NCI-H2107 treated with DMSO at 0.1 percent for 48 hours (cell line): ENCODE measurements at regions not wholly inside any gene's neighbourhood (a gene's known extent, or its start where the extent isn't known, plus 50 kb on each side); places are given as distances from the start of the nearest gene placed in this dataset.

Experiments used
- DNase-seq: peaks from one replicate; lab custom pipeline; 2025; ENCODE audit not compliant: unreplicated experiment; lab: John Stamatoyannopoulos, UW

DNA sequence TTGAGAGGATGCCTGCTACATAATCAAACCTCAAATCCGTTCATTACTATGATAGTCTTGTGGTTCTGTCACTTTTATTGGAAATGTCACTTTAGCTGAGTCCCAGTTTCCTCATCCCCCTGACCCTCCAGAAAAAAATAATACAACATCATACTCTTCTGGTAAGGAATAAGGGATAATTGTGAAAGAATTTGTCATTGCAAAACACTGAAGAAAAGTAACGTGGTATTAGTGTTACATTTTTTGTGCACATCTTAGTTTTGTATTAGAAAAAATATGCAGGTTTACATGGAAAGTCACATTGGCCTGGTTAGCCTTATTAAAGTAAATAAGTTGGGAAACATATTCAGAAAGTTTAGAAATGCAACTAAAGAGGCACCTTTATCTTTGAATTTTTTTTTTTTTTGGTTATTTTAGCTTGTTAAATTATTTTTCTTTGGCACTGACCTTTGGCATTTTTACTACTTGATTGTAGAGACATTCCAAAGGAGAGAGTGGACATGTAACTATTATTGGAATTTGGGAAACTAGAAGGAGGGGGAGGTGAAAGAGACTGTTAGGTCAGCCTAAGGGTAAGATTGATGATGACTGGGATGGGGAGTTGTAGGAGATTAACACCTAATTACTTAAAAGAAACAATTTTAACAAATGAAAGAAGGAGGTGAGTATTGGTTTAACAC lies 462.2 kb upstream of the RARB start:
- no peak for DNase-seq

- no peak for DNase-seq
These were observed 460.0 kb upstream of the RARB start for GRCh38 chr3:24968036-24968435.

- no peak for DNase-seq
These were observed 455.6 kb upstream of the RARB start for GRCh38 chr3:24972491-24972890.

DNA sequence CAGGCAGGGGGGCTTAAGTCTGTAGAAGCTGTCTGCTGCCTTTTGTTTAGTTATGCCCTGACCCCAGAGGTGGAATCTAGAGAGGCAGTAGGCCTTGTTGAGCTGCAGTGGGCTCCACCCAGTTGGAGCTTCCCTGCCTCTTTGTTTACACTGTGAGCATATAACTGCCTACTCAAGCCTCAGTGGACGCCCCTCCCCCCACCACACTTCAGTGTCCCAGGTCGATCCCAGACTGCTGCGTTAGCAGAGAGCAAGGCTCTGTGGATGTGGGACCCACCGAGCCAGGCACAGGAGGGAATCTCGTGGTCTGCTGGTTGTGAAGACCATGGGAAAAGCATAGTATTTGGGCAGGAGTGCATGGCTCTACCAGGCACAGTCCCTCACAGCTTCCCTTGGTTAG lies 446.8 kb upstream of the RARB start:
- DNase-seq = no peak

DNA sequence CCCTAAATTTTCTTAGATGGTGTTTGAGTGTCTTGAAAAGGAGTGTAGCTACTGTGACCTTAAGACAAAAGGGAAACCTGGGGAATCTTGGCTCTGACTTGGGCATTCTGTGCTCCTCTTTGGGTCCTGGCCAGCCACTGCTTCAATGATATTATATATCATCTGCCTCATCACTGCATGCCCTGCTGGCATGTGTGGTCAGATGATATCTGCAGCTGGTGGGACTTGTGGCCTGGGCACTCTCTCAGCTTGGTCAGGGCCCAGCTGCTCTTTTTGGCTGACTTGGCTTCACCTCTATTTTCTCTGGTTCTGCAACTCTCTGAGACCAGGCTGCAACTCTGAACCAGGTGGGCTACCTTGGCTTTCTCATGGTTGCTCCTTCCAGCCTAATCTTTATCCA lies 446.1 kb upstream of the RARB start:
- DNase-seq = no peak

DNA sequence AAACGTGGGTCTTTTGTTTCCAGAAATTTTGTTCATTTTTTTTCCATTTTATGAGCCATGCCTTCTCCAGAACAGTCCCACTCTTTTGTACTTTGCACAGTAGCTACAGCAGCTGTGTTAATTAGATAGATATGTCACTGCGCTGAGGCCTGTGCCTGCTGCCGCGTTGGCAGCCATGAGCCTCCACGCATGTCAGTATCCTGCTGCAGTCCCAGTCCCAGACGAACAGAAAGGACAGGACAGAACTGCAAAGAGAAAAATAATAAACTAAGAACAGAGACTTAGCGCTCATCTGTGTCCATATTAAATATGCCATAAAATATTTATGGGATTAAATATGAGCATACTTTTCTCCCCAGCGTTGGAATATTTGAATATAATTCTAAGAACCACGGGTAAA lies 442.4 kb upstream of the RARB start:
- DNase-seq = no peak

- DNase-seq = no peak
These were observed 441.5 kb upstream of the RARB start for GRCh38 chr3:24986612-24987011.

DNA sequence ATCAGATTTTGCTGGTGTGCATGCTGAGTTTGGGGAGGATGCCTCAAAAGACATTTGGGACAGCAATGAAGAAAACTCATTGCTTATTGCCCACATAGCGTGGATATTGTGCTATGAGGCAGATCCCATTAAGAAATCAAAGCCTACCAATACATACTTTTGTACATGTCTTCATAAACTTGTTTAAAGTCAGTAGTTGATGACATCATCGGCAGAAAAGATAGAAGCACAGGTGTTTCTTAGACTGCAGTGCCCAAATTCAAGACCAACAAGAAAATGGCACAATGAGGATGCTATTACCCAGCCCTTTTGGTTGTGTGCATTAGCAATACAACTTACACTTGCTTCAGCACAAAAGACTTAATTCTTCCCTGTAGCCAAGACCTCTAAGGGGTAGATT lies 428.7 kb upstream of the RARB start:
- no peak for DNase-seq

- DNase-seq = no peak
These were observed 427.0 kb upstream of the RARB start for GRCh38 chr3:25000971-25001591.

DNA sequence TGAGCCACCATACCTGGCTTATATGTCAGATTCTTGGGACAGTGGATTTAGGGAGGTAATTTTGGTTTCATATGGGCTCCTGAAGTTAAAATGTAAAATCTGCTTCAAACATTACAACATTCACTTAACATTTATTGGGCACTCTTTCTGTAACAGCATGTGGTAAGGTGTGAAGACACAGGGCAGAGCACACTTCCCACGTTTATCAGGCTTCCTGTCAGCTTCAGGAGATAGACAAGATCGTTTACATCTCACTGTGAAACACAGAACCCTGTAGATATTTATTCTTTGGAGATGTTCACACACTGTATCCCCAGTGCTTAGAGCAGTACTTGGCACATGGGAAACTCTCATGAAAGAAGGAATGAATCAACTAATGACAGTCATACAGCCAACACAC lies 426.0 kb upstream of the RARB start:
- DNase-seq = no peak

GRCh38 chr3:25007974-25008658 lies 419.9 kb upstream of the RARB start:
- DNase-seq = no peak

DNA sequence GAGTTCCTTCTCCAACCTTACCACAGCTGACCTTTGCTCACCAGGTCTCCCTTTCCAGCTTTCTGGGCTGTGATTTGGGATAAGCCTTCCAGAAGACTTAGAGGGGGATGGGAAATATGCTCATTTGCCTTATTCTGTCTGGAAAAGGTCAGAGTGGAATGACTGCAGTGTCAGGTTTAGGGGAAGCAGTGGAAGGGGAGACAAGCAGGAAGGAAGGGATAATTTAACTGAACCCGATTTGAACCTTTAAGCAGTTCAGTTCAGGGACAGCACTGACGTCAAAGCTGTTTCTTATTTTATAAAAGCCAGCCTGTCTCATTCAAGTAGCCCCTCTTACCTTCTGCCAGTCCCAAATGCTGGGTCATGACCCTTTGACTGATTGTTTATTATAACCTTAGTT lies 418.4 kb upstream of the RARB start:
- DNase-seq = no peak

DNA sequence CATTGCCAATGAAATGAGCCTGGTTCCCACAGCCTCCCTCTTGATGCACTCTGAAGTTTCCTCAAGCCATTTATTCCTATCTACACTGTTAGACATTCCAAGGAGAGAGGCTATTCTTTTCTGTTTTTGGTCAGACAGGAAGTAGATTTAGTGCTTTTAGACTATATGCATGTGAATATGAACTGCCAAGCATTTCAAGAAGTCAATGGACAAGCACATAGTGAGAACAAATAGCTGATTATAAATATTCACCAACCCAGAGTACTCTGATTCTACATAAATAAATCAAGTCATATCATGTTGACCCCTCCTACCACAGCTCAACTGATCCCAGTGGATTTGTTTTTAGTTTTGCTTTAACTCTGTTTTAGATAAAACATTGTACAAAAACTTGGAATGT lies 412.5 kb upstream of the RARB start:
- DNase-seq = no peak

GRCh38 chr3:25018909-25019308 lies 409.2 kb upstream of the RARB start:
- no peak for DNase-seq

- DNase-seq = no peak
These were observed 408.6 kb upstream of the RARB start for GRCh38 chr3:25019506-25019905.

- no peak for DNase-seq
These were observed 406.2 kb upstream of the RARB start for GRCh38 chr3:25021816-25022215.

- DNase-seq = no peak
These were observed 404.2 kb upstream of the RARB start for GRCh38 chr3:25023876-25024275.

DNA sequence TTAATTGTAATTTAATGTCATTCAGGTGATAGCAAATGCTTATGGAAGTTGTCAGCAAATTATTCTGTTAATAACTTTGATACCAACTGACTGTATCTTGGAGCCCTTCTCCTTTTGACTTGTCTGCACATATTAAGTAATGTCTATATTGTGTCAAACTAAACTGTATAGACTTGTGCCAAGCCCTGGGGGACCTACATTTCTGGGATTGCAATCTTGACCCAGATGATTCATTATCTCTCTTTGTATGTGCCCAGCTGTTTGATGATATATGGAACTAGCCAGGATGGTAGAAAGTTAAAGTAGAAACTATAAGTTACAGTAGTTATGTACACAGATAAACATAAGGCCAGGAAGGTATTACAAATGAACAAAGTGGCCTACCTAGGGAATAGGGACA lies 402.8 kb upstream of the RARB start:
- DNase-seq = no peak

- DNase-seq = peak; percentile 48
These were observed 400.4 kb upstream of the RARB start for GRCh38 chr3:25027650-25028049.

- no peak for DNase-seq
These were observed 398.2 kb upstream of the RARB start for GRCh38 chr3:25029820-25030219.

- no peak for DNase-seq
These were observed 395.7 kb upstream of the RARB start for GRCh38 chr3:25032344-25032743.

- no peak for DNase-seq
These were observed 394.5 kb upstream of the RARB start for GRCh38 chr3:25033407-25034029.
